Right ventricle myocardium superior (tissue), 1 donor: ENCODE measurements at regions not wholly inside any gene's neighbourhood (a gene's known extent, or its start where the extent isn't known, plus 50 kb on each side); places are given as distances from the start of the nearest gene placed in this dataset.
"Not testable (repeated sequence)": the region's sequence is repeated elsewhere in the genome, so short reads cannot be mapped to it uniquely, and the experiment has no call there.

Experiments used
- ATAC-seq: fragments of 200-7000 bp; cut with Tn5 transposase; one replicate; pipeline ENCODE4 v1.9.1; 2020; ENCODE audit warnings: mild to moderate bottlenecking; ENCODE audit not compliant: poor library complexity
- DNase-seq: peaks from one replicate; pipeline ENCODE4 v3.0.0-alpha.2; 2020
- intact Hi-C: fragments of 100-400 bp; cut with DNase I; formaldehyde crosslinking; loops from one replicate; pipeline ENCODE4 v1.11.2; 2022
- donor health status: DM: no; HTN: yes; CAD: no; lungs with severe emphysema.

DNA sequence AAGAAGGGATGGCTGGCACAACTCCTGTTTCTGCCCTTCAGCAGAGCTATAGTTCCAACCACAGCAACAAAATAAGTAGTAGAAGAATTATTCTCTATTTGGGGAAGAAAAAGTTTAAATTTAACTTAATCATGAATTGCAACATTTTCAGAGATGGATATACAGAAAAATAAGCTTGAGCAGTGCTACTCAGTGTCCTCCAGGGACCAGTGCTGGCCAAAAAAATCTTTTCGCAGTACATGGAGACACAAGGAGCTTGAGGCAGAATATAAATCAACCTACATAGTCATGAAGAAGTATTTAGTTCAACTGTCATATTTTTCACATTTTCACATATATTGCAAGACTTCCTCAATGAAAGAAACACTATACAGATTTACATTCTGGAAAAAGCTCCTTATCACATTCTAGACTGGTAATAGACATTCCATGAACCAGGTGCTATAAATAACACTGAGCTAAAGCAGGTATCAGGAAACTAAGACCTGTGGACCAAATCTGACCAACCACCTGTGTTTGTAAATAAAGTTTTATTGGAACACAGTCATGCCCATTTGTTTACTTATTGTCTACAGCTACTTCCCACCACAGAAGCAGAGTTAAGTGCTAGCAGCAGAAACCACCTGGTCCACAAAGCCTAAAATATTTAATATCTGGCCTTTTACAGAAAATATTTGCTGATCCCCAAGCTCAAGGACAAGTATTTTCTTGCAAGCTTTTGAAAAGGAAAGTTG, 101.9 kb downstream of the RGS21 start:
- intact Hi-C loops: no loop called here
- DNase-seq (no peak), ATAC-seq (no peak)

DNA sequence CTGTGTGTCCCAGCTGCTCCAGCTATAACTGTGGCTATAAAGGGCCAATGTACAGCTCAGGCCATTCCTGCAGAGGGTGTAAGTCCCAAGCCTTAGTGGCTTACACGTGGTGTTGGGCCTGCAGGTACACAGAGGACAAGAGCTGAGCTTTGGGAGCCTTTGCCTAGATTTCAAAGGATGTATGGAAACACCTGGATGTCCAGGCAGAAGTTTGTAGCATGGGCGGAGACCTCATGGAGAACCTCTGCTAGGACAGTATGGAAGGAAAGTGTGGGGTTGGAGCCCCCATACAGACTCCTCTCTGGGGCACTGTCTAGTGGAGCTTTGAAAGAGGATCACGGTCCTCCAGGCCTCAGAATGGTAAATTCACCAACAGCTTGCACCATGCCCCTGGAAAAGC, 113.9 kb downstream of the RGS21 start:
- intact Hi-C loops: no loop called here

DNA sequence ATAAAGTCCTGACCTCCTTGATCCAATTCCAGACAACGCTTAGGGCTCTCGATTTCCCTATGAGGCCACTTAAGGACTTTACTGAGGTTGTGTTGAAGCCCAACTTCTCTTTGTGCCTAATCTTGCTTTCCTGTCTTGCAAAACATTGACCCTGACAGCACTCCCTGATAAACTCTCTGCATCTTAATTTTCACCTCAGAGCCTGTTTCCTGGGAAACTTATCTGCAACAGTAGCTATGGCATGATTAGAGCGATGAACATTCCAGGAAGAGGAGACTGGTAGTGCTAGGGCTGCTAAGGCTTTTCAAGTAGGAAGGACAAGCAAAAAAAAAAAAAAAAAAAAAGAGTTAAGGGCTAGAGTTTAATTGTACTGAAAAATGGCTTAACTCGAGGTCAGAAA, 118.9 kb downstream of the RGS21 start:
- DNase-seq (no peak), ATAC-seq (no peak)

More for the DNA sequence above, 113.9 kb downstream of the RGS21 start:
- DNase-seq: no peak
- no peak for ATAC-seq

DNA sequence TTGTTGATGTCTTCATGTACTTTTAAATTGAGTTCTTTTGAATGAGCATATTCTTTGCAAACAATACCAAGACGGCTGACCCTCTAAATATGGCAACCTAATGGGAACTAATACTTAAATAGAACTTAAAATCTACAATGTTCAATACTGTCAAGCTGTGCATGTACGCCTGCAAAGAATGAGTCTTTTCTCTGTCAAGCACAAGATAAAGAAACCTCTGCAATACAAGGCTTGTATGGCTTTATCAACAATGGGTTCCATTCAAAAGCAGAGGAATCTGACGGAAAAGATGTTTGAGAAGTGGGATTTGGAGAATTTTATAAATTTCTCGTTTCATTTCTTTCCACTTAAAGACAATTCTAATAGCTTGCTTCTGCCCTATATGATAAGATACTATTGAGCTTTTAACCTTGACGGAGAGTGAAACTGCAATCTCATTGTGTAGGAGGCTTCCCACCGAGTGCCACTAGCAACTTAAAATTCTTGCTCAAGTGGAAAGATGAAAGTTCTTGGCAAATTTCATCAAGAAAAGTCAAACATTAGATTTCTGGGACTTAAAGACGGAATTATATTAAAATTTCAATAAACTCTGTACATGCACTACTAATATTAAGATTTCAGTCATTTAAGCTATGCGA, 119.8 kb downstream of the RGS21 start:
- intact Hi-C loops: no loop called here
- ATAC-seq (no peak), DNase-seq (no peak)

More for the DNA sequence above, 118.9 kb downstream of the RGS21 start:
- intact Hi-C loops: no loop called here

DNA sequence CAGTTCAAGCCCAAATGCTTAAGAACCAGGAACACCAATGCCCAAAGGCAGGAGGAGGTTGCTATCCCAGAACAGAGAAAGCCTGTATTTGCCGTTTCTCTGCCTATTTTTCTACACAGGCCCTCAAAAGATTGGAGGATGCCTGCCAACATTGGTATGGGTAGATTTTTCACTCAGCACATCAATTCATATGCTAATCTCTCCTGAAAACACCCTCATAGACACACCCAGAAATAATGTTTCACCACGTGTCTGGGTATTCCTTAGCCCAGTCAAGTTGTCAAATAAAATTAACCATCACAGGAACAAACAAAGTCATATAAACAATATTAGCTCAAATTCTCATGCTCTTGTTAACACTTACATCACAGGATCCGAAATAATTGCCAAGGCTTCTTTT, 121.9 kb downstream of the RGS21 start:
- ATAC-seq: no peak
- no peak for DNase-seq
- intact Hi-C loops: no loop called here

DNA sequence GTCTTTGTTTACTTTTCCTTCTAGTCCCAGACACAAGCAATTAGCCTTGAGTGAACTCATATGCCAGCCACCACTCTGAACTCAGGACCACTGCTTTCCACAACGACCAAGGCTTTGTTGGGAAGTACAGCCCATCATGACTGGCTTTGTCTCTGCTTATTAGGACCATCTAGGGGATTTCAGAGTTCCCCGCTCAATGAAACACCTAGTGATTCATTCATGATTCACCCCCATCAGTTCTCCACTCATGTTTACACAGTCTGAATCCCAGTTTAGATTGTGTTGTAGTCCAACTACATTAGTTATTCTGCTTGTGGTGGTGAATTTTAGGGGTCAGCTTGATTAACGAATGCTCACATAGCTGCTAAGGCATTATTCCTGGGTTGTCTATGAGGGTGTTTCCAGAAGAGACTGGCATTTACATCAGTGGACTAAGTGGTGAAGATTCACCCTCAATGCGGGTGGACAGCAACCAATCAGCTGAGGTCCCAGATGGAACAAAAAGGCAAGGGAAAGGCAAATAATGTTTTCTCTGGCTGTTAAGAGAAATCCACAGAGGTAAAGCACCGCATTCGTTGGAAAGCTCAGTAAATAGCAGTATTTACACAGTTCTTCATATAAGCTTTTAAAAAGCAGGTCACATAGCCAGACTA, 122.7 kb downstream of the RGS21 start:
- ATAC-seq (no peak), DNase-seq (no peak)
- intact Hi-C loops: no loop called here

DNA sequence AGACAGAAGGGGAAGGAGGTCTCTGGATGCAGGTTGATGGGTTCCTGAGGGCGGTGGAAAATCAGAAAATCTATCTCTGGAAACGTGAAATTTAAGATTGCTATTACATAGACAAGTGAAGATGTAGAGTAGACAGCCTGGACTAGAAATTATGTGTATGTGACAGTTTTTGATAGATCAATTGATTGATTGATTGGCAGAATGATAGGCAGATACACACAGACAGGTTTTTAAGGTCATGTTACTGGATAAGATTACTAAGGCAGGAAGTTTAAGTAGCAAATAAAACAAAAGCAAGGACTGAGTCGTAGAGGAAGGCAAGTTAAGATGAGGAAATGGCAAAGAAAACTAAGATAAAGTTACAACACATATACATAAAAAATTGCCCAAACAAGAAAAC, 124.7 kb downstream of the RGS21 start:
- DNase-seq (no peak), ATAC-seq (no peak)
- intact Hi-C loops: no loop called here

DNA sequence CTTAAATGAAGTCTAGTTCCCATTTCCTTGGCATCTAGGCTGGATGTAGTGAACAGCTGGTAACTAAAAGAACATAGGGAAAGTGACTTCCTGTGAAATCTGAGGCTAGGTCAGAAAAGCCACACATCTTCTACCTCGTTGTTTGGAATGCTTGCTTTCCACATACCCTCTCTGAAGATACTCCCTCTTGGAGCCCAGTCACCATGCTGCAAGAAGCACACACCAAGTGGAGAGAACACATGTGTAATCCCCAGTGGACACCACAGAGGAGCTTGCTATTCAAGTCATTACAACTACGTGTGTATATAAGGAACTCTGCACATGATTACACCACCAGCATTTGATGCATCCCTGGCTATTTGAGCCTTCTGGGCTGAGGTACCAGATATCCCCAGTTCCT, 125.9 kb downstream of the RGS21 start:
- DNase-seq (no peak), ATAC-seq (no peak)
- intact Hi-C loops: no loop called here

DNA sequence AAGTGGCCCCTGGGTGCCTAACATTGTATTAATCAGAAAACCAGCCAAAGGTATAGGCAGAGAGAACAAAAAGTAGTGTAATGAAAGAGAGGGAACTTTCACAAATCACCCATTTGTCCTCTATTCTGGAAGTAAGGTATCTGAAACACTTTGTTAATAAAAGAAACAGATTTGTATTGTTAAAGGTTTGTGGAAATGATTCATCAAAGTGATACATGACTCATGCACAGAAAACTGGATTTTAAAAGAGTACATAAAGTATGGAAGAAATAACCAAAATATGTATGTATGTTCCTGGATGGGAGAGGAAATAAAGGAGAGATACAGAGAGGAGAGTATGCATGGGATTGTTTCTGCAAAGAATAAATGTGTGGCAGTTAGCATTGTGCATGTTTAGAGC, 126.8 kb downstream of the RGS21 start:
- no peak for ATAC-seq
- DNase-seq: no peak
- intact Hi-C loops: no loop called here

DNA sequence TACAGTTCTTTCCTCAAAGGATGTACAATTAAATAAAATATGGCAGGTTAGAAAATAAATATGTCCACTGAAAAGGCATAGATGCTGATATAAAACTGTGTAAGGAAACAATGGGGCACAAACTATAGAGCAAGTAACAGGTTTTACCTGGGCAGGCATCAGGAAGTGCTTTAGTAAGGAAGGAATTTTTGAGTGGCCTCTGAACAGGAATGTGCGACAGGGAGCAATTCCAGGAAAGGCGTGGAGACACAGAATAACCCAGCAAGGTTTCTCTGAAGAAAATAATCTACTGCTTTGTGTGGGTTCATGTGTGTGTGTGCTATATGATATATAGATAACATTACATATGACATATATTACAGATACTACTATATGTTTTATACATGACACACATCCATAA, 128.4 kb downstream of the RGS21 start:
- ATAC-seq: no peak
- intact Hi-C loops: no loop called here

DNA sequence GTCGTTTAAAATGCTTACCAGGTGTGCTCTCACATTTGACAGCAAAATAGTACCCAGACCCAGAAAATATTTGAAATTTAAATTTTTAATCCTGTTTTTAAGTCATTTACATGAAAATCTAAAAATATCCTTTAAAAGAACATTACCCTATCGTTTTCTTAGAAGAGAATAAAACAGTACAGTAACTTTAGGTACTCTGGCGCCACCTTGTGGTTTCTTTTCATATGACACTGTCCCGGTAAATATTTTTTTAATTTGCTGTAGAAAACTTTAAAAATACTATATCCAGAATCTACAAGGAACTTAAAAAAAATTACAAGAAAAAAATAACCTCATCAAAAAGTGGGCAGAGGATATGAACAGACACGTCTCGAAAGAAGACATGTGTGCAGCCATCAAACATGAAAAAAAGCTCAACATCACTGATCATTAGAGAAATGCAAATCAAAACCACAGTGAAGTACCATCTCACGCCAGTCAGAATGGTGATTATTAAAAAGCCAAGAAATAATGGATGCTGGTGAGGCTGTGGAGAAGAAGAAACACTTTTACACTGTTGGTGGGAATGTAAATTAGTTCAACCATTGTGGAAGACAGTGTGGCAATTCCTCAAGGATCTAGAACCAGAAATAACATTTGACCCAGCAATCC, 129.2 kb downstream of the RGS21 start:
- intact Hi-C loops: no loop called here
- DNase-seq: no peak
- no peak for ATAC-seq

More for the DNA sequence above, 128.4 kb downstream of the RGS21 start:
- DNase-seq: no peak

DNA sequence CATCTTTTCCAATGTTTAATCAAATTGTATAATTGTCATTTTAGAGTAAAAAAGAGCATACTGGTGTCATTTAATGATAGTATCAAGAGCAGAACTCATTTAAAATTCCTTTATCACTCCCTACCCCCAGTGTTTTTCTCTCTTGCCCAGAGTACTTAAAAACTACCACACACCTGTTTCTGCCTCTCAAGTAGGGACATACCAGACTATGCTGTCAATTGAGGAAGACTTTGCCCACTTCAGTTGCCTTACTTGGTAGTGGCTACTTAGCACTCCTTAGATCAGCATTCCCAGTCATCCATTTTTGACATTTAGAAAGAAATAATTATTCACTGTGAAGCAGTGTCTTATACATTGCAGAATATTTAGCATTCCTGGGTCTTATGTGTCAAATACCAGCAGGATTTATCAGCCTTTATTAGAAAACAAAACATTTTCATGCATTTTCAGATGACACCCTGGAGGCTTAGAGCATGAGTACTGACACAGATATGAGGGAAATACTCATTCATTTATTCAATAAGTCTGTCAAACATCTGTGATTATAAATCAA, 127.5 kb upstream of the RGS1 start:
- ATAC-seq (no peak), DNase-seq (no peak)
- intact Hi-C loops: no loop called here

DNA sequence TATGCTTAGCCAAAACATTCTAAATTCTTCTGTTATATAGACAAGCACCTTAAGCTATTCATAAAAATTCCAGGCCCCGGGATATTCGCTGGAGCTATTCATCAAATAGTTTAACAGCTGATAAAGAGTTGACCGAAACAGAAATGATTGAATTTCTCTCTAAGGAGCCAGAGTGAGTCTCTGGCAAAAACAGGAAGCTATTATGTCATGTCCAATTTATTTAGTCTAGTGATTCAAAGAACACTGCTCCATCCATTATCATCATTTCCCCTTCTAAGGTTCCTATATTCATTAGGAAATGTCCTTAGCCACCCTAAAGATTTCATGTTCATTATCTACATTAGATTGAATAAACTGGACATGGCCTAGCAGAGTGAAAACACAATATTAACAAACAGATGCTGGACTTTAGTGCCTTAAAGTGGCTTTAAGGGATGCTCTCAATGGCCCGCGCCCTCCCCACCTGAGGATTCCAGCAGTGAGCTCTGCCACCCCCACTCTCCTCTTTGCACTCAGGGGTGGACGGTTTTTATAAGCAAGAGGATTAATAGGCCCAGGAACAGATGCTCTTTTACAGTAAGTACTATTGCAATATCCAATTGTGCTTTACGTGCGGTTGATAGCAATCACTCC, 122.1 kb upstream of the RGS1 start:
- intact Hi-C loops: no loop called here
- DNase-seq: no peak
- no peak for ATAC-seq

DNA sequence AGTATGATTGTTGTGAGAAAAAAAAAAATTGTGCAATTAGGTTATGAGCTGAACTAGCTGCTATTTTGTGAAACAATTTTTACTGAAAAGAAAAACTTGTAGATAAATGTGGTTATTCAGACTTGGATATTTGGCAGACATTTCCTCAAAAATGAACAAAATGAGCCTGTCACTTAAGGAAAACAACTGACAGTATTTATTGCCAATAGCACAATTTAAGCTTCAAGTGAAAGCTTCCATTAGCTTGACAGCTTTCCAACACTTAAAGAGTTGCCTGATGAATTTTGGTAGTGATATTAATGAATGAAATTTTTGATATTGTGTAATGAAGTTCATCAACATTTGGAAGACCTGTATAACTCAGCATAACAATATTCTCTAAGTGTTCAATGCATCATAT, 116.1 kb upstream of the RGS1 start:
- ATAC-seq (no peak), DNase-seq (no peak)
- intact Hi-C loops: no loop called here

DNA sequence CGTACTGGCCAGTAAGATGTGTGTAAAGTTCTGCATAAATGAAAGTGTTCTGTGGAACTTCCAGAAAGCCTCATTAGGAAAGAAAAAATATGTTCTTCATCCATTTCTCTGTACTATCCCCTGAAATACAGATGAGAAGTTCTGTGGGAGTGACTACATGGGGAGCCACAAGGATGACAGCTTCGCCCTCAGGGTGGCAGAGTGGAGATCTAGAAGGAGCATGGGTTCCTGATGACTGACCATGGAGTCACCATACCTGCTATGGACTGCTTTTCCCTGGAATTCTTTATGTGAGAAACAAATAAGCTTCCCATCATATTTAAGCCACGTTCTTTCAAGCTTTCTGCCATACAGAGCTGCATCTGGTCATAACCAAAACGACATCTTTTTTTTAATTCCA, 113.9 kb upstream of the RGS1 start:
- intact Hi-C loops: no loop called here
- ATAC-seq: no peak
- DNase-seq: no peak

DNA sequence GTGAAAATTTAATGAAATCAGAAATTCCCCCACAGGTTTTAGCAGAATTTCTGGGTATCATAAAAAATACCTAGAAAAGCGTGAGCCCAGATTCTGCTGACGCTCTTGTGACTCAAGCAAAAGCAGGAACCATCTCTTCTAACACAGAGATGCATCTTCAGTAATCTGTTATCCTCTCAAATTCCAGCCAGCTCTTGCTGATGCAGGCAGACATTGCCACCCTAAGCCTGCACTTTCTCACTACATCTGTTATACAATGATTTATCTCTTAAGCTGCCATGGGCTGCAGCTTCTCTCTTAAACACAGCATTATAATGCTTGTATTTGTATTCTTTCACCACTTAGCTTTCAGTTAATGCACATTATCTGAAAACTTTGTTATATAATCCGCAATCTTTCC, 113.0 kb upstream of the RGS1 start:
- DNase-seq (no peak), ATAC-seq (no peak)
- intact Hi-C loops: no loop called here

DNA sequence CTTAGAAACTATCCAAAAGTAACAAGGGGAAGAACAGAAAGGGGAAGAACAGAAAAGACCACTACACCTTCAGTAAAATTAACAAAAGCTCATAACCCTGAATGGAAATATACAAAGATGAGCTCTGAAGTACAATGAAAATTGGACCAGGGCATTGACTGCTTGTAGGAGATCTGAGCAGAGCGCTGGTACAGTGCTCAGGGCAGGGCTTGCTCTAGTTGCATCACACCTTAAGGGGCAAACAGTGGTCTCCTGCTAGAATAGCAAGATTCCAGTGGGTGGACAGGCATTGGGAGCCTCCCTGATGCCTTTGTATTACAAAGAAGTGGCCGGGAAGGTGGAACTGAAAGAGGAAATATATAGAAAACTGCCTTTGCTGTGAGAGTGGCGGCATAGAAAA, 111.9 kb upstream of the RGS1 start:
- DNase-seq (no peak), ATAC-seq (no peak)
- intact Hi-C loops: no loop called here

DNA sequence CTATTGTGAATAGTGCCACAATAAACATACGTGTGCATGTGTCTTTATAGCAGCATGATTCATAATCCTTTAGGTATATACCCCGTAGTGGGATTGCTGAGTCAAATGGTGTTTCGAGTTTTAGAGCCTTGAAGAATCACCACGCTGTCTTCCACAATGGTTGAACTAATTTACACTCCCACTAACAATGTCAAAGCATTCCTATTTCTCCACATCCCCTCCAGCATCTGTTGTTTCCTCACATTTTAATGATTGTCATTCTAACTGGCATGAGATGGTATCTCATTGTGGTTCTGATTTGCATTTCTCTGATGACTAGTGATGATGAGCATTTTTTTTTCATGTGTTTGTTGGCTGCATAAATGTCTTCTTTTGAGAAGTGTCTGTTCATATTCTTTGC, 110.4 kb upstream of the RGS1 start:
- ATAC-seq, DNase-seq, intact Hi-C loops: not testable (repeated sequence)
